ENCODE measurements at regions not wholly inside any gene's neighbourhood (a gene's known extent, or its start where the extent isn't known, plus 50 kb on each side); places are given as distances from the start of the nearest gene placed in this dataset.

DNA sequence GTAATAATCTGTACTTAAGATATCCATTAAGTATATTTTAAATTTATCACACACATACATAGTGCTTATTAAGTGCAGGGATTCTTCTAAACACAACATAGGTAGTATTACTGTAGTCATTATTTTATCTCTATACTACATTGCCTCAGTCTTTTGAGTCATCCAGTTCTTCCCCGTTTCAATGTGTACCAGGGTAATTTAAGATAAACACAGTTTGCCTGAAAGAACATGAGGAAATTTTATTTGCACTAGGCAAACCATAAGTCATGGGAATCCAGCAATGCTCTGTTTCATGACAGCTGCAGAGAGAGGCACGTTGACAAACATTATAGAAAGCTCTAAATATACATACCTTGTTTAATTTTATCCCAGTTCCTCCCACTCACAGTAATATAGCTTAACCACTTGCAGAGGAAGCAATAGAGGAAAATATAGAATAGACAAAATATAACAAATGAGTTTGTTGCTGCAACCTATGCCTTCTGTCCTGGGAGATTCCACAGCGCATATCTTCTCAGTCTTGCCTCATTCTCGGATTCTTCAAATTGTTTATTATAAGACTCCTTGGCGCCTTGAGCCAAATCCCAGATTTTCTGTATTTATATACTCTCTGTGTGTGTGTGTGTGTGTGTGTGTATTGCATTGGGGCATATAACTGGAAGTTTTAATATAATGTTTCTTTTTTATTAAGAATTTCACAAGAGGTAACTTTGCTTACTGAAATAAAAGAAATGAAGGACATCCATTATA, 258.6 kb downstream of the FAM133A start:
- Histone ChIP-seq H3K4me1 (no peaks in the 10 kb centered on the region), H3K9me3 (peaks cover 0 to 6% (median 0%) of the 10 kb centered on the region in 8 donors), H3K4me3 (no peak overlapping the region), H3K36me3 (no peaks in the 10 kb centered on the region), H3K27me3 (replicated peaks in 1 of 7) (no peaks in the 10 kb centered on the region), H3K27ac (no peak overlapping the region)
- 64 to 73% (median 66%) methylated on average over 5 of the region's 5 CpGs for WGBS, 5 donors
- no peak for TF ChIP-seq POLR2AphosphoS5 (IDR thresholded peaks at IDR 0.05)
- TF ChIP-seq, protein P1, sequence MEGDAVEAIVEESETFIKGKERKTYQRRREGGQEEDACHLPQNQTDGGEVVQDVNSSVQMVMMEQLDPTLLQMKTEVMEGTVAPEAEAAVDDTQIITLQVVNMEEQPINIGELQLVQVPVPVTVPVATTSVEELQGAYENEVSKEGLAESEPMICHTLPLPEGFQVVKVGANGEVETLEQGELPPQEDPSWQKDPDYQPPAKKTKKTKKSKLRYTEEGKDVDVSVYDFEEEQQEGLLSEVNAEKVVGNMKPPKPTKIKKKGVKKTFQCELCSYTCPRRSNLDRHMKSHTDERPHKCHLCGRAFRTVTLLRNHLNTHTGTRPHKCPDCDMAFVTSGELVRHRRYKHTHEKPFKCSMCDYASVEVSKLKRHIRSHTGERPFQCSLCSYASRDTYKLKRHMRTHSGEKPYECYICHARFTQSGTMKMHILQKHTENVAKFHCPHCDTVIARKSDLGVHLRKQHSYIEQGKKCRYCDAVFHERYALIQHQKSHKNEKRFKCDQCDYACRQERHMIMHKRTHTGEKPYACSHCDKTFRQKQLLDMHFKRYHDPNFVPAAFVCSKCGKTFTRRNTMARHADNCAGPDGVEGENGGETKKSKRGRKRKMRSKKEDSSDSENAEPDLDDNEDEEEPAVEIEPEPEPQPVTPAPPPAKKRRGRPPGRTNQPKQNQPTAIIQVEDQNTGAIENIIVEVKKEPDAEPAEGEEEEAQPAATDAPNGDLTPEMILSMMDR (IDR thresholded peaks at IDR 0.05 in 8 of 11, conservative IDR thresholded peaks at IDR 0.05 in 3 of 11) = no peak
- TF ChIP-seq POLR2A (IDR thresholded peaks at IDR 0.05) = no peak
- intact Hi-C loops (cut with DNase I; ENCODE audit: low total_unique reads) = no loop called here
- no peak for DNase-seq

DNA sequence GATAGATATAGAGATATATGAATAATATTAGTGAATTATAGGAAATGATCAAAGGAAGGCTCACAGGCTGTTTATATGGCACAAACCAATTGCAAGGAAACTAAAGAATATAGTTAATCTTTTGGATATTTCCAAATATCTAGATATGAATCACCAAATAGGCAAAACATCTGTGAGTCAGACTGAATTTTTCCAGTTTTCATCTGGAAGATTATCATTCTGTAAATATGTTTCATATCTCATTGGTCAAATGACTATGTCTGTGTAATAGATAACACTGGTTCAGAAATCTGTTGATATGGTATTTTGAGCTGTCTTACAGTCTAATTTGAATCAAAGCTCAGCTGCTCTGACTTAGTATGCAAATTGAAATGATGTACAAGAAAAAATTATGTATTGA, 303.6 kb downstream of the FAM133A start:
- no peak for DNase-seq
- intact Hi-C loops (cut with DNase I; ENCODE audit: low total_unique reads) = no loop called here
- peaks cover 0 to 5% (median 0%) of the 10 kb centered on the region in 7 donors for H3K27me3 ChIP-seq (replicated peaks in 1 of 7)
- H3K36me3 ChIP-seq = no peaks in the 10 kb centered on the region
- H3K9me3 ChIP-seq = peaks cover 0 to 8% (median 0%) of the 10 kb centered on the region in 8 donors
- TF ChIP-seq POLR2AphosphoS5 (IDR thresholded peaks at IDR 0.05) = no peak
- no peak for TF ChIP-seq POLR2A (IDR thresholded peaks at IDR 0.05)
- TF ChIP-seq, protein P1 (IDR thresholded peaks at IDR 0.05 in 8 of 11, conservative IDR thresholded peaks at IDR 0.05 in 3 of 11) = no peak
- H3K4me3 ChIP-seq = no peak overlapping the region
- H3K4me1 ChIP-seq = no peaks in the 10 kb centered on the region
- H3K27ac ChIP-seq = no peak overlapping the region

DNA sequence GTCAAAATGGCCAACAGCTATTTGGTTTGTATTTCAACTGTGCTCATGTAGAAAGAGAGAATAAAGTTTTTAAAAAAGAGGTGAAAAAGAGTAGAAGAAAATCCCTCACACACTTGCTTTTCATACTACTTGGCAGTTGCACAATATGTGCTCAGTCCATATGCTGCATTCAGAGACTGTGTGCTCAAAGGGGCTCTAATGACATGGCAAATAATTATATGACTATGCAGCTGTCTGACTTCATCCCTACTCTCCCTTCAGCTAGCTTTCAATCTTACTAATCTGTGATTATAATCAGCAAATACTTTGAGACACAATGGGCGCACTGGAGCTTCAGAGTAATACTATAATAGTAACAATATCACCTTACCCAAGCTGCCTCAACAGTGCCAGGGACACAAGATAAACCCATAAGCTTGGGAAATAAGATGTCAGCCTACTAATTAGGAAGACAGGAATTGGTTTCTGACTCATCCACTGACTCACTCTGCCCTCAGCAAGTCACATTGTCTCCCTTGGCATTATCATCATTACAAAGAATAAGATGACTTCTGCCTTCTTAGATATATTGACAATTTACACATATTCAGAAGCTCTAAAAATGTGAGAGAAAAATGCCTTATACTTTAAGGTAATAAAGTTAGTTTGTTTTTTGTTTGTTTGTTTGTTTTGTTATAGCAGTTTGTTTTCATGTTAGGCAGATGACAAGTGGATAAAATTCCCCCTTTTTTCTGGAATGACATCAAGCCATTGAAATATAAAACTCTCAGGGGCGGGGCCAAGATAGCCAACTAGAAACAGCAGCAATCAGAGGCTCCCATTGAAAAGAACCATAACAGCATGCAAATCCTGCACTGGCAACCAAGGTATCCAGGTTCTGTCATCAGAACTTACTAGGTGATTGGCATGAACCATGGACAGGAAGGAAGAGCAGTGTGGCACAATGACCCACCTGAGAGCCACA, 311.6 kb downstream of the FAM133A start:
- Histone ChIP-seq H3K36me3 (no peaks in the 10 kb centered on the region), H3K4me1 (no peaks in the 10 kb centered on the region), H3K27ac (no peak overlapping the region), H3K9me3 (peaks cover 0 to 11% (median 0%) of the 10 kb centered on the region in 8 donors), H3K27me3 (replicated peaks in 1 of 7) (peaks cover 0 to 6% (median 0%) of the 10 kb centered on the region in 7 donors), H3K4me3 (no peak overlapping the region)
- DNase-seq = no peak
- TF ChIP-seq, protein P1 (IDR thresholded peaks at IDR 0.05 in 8 of 11, conservative IDR thresholded peaks at IDR 0.05 in 3 of 11) = no peak
- no peak for TF ChIP-seq POLR2A (IDR thresholded peaks at IDR 0.05)
- no peak for TF ChIP-seq POLR2AphosphoS5 (IDR thresholded peaks at IDR 0.05)
- WGBS, 5 donors = 55 to 87% (median 74%) methylated on average over 2 of the region's 2 CpGs
- intact Hi-C loops (cut with DNase I; ENCODE audit: low total_unique reads) = no loop called here
